ENCODE measurements at regions not wholly inside any gene's neighbourhood (a gene's known extent, or its start where the extent isn't known, plus 50 kb on each side); places are given as distances from the start of the nearest gene placed in this dataset.
"Not testable (repeated sequence)": the region's sequence is repeated elsewhere in the genome, so short reads cannot be mapped to it uniquely, and the experiment has no call there.

DNA sequence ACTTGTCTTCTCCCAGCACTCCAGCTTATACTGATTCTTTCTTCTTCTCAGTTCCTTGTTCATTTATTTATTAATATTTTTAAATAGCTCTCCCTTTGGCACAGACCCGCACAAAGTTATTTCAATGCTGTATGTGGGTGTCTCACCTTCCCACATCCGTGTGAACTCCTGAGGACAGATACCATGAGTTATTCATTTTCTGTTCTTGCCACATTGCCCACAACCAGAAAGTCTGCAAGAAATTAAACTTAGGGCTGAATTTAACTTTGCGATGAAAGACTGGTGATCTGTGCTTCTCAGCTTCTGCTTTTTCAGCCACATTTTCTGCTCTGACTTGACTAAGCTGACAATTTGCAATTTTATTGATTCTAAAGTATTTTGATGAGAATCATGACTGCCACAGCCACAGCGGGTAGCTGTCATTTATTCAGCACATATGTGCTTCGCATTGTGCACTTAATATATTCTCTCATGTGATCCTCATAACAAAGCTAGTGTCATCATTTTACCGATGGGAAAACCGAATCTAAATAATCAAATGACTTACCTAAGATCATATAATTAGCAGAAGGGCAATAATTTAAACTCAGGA is 569.8 kb downstream of the EDEM1 start:
- DNase-seq: no peak

DNA sequence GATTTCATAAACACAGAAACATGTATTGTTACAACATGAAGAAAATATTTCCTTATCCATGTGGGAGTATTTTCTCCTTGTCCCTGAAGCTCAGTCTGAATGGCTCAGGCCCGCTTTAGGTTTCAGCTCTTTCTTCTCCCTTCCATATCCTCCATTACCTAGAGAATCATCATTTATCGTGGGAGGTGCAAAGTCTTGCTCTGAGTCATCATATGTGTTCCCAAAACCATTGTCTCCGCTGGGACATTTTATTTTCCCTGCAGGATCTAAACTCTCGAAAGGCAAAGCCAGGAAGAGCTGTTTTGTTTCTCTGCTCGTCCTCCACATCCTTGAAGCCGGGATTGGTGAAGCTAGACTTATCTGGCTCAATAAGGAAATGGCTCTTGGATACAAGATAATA is 571.2 kb downstream of the EDEM1 start:
- peak; percentile 31 for DNase-seq

DNA sequence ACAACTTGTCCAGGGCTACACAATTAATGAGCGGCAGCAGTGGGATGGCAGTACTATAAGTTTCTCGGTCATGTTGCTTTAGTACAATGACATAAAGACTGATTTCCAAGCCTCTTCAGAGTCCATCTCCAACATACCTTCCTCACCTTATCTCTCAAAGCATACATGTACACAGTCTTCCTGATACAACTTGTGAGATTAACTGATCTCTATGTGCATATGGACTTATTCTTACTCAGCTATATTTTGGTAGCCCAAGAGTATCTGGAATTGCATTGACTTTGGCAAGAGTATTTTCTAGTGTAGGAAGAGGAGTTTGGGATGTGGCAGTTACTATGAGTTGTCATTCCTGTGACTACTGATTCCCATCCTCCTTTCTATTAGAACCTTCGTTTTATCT is 575.0 kb downstream of the EDEM1 start:
- DNase-seq: no peak

DNA sequence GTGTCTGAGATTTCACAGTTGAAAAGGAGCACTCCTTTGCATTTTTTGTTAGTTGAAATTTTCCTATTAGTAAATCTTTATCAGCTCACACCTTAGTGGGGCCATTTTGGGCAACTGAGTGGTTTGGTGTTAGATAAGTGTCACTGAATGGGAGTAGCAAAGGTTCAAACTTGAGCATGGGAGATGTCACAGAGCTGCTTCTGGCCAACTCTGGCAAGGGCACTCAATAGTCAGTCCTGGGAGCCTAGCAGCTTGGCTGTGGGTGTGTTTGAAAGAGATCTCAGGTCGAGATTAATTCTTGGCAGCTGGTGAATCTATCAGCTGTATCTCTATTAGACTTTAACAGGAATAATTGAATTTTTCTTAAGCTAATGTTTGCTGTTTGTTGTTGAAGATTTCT is 579.3 kb downstream of the EDEM1 start:
- no peak for DNase-seq

DNA sequence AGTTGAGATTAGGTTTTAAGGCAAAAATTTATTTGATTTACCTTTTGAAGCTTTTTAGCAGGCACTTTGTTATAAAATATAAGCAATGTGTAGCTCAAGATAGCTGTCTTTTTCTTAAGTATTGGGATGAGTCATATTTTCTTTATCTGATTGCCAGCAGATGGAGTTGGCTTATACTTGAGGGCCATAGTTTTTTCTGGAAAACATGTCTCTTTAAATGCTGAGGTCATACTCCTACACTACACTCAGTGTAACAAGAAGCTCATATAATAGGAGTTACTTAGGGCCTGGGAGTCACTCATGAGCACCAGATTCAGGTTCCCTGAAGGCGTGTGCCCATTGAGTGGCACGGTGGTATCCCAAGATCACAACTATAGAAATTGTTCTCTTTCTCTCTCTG is 579.8 kb downstream of the EDEM1 start:
- DNase-seq: no peak

DNA sequence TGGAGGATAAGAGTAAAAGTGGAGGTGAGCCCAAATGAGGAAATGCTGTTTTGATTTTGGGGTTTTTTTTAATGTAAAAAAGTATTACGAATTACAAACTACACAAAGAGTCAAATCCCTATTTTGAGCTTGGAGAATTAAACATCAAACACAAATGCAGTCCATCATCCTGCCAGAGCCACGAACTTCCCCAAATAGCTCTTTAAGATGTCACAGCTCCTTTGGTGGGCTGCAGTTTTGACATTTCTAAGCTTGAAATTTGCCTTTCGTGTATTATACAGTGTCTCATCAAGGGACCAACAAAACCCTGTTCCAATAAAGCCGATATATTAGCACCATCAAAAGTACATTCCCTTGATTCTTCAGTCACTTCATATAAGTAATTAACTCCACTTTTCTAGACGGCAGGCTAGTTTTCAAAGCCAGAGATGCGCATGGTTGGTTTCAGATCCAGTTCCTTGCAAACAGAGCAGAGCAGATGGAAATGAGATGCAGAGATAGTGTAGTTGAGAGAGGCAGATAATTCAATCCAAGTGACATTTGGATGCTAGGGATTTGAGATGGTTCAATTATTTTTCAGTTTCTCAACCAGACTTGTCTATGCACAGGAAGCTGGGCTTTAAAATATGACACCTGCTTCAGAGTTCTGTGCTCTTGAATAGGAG is 580.9 kb downstream of the EDEM1 start:
- DNase-seq: no peak

DNA sequence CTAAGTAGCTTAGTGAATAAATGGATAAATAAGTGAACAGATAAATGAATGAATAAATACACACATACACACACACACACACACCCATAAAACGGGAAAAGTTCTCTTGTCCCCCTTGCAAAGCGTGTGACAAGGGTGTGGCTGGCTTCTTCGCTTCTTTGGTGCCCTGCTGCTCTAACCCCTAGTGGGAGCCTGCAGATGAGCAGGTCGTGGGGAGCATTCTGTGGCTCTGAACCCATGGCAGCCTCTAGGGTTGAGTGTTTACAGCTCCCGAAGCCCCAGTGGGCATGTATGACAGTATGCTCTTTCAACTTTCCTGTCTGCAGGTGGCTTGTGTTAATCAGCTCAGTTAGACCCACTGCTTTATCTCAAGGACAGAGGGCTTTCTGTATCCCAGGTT is 582.3 kb downstream of the EDEM1 start:
- DNase-seq: no peak

DNA sequence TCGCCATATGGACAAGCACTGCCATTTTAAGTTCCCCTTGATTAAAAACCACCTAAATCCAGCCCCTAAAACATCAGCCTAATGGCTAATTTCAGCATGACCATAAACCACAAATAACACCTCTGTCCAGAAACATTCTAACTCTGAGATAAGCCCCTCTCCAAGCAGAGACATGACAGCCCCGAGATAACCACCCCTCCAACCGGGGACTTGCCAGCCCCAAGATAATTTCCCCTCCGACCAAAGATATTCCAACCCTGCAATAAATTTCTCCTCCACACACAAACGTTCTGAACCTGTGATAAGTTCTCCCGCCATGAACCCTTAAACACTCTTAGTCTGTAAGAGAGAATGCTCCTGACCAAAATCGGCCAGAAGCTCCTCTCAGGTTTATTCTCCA is 586.8 kb downstream of the EDEM1 start:
- no peak for DNase-seq

DNA sequence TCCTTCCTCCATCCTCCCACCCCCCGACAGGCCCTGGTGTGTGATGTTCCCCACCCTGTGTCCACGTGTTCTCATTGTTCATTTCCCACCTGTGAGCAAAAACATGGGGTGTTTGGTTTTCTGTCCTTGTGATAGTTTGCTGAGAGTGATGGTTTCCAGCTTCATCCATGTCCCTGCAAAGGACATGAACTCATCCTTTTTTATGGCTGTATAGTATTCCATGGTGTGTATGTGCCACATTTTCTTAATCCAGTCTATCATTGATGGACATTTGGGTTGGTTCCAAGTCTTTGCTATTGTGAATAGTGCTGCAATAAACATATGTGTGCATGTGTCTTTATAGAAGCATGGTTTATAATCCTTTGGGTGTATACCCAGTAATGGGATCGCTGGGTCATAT is 587.6 kb downstream of the EDEM1 start:
- DNase-seq: not testable (repeated sequence)

DNA sequence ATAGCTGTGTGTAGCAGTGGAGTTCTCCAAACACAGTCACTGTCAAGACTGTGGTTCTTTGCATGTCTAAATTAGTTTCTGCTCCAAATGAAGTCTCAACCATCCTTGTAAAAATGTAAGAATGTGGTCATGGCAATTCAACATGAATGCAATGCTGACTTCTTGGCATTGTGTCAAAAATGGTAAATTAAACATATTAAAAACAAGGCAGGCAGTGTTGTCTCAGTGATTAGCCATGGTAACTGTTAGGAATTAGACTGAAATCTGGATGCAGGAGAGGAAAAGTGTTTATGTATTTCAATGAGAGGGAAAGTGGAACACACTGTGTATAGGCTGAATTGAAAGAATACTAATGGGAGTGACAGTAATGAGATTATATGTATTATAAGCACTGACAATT is 597.2 kb downstream of the EDEM1 start:
- DNase-seq: no peak

DNA sequence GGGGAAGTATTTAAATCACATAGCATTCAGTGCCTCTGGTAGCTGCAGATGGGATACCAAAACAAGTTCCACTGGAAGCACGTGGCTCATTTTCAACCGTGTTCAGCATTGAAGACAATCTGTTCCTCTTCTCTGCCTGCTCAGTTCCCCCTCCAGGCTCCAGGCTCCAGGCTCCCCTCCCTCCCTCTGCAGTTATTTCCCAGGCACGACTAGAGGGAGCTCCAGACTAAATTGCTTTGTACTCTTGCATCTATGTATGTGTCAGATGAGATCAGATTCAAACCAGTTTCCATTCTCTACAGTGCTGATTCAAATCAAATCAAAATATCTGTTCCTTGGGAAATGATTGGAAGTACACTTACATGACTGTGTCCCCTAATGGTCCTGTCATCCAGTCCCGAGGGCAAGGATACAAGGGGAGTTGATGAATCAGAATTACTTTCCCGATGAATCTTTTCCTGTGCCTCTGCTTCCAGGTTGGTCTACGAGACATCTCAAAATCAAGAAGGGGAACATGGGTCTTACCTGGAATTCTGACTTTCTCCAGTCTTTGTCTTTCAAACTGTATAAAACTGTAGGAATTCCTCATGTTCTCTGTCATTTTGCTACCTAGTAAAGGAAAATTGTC is 600.5 kb downstream of the EDEM1 start:
- peak; percentile 42 for DNase-seq

DNA sequence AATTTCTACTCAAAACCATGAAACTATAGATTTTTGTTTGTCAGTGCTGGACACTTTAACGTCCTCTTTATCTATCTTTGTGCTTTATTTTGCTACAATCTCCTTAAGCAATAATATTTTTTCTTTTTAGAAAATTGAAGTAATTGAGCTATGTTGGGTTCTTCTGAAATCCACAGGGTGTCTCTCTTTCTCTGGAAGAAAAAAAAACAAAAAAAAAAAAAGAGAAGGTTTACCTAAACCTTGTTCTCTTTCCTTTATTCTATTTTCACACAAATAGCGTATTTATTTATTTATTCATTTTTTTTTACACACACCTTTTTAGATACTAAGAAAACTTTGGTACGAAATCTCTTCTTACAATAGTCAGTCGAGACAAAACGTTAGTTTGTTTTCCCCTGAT is 601.0 kb downstream of the EDEM1 start:
- DNase-seq: no peak

DNA sequence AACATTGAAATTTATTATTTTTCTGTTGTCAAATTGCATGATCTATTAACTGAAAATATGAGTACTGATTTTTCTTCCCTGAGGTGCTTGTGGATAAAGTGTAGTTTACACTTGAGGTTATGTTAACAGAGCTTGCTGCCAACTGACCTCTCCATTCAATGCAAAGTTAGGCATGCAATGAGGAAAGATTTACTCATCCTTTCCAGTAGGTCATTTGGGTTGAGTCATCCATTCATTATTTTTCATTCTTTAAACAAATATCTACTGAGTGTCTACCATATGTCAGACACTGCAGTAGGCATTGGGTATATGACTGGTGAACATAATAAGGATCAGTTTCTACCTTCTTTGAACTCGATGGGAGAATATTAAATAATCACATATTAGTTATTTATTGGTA is 604.1 kb downstream of the EDEM1 start:
- no peak for DNase-seq

DNA sequence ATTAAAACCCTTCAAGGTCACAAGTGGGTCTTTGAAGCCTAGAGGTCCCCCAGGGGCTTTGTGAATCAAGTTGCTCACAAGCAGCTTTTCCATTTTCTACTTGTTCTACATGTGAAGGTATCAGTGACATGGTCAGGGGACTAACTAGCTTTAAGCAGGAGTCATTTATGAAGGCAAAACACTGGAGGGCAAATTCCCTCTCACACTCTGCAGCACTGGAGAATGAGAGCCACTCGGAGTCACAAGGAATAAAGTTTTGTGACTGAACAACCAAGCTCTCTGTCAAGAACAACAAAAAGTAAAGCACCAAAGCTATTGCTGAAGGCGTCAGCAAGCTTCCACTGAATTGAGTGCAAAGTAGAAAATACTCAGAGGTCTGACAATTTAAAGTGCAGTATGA is 609.0 kb downstream of the EDEM1 start:
- no peak for DNase-seq

DNA sequence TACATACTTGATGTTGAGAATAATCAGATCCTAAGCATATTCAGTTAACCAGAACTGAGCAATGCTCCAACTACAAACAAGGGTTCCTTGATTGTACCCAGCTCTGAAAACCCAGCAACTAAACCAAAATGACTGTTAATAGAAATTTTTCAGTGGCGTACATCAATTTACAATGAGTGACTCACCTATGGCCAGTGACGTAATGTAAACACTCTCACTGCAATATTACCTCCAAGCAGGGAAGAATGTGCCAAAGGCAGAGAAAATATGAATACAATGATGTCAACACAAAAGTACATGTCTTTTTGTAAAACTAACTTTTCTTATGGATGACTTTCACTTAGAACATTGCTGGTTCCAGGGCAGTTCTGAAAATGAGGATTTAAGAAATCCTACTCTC is 611.3 kb downstream of the EDEM1 start:
- no peak for DNase-seq

DNA sequence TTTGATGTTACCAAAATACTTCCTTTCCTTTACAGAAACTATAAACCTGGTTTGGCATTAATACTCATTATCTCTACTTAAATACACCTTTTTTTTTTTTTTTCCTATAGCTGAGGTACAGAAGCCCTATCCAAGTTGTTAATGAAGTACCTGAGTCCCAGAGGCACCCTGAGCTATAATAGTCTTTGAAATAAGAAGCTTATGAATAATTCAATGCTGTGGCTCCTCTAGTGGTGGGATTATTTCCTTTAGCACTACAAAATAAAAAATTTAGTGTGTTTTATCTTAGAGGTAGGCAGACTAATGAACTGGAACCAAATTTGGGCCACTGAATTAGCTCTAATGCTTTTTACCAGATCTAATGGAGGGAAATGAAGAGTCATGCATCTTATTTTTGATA is 611.9 kb downstream of the EDEM1 start:
- no peak for DNase-seq

DNA sequence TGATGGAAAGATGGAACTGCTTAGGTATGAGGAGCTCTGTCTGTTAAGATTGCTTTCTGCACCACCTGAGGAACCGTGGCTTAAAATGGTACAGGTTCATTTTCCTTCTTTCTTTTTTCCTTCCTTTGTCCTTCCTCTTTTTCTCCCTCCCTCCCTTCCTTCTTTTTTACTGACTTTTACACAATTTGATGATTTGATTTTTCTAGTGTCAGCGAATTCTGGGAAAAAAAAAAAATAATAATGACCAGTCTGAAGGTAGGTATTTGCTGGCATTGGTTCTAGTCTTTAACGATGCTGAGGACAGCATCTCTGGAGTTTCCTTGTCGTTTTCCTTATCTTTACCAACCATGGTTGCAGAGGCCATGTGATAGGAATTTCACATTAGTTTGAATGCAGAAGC is 613.5 kb downstream of the EDEM1 start:
- no peak for DNase-seq

DNA sequence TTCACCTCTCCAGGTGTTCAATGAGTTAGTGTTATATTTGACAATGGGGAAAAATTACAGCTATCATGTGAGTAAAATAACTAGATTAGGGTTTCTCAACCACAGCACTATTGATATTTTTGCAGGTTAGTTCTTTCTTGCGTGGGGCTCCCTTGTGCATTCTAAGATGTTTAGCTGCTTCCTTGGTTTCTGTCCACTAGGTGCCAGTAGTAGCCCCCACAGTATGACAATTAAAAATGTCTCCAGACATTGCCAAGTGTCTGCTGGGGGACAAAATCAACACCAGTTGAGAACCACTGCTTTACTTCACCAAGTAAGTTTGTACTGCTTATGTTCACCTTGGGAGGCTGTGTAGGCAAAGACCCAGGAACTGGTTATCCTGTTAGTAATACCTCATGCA is 618.7 kb downstream of the EDEM1 start:
- no peak for DNase-seq

DNA sequence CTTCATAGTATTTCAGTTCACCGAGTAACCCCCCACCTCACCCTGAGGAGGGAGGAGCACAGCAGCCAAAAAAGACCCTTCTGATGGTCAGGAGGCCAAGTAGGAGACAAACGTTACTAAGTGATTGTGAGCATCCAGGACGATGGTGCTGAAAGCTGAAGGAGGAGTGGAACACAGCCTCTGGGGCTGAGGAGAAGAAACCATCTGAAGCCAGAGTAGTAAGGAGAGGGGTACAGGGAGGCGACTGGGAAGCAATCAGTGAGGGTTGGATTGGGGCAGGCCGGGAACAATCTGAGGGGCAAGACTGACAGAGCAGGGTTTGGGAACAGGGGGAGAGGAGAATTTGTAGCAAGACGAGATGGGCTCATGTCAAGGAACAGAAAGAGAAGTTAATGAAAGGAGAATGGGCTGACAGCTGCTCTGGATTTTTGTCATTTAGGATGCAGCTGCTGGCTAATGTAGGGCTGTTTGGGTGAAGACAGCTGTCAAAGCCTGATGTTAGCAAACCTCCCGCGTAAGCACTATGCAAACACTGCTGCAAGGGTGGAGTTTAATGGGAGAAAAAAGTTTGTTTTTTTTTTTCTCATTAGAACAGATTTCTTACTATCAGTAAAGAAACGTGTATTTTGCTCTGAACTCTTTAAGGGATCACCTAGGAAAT is 622.2 kb downstream of the EDEM1 start:
- no peak for DNase-seq

DNA sequence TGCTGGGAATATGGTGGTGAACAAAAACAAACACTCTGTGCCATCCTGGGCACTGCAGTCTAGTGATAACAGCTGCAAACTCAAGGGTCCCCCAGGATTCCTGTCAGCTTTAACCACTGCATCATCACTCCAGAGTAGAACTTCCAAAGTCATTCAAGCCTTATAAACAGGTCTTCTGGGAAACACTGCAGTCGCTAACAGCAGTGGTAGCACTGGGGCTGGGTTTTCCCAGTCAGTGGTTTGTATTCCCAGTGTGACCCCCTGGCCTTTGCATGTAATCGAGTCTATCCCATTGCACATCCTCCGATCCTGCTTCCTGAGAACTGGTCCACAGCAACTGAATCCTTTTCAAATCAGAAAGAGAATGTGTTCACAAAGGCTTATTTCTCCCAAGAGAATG is 623.5 kb downstream of the EDEM1 start:
- DNase-seq: no peak

DNA sequence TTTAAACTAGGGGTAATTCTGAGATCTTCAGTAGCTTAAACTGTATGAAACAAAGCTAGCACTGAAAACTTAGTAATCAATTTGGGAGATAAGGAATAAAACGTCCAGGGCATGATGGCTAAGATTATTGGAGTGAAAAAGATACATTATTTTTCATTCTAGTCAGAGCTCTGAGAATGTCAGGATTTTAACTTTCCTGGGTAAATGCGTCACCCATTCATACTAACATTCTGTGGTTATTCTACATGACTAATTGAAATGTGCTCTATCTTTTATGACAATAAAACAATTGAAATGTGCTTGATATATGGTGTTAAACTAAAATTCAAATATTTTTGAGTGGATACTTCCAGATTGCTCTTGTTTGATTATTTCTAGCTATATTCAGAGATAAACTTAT is 626.0 kb downstream of the EDEM1 start:
- no peak for DNase-seq

DNA sequence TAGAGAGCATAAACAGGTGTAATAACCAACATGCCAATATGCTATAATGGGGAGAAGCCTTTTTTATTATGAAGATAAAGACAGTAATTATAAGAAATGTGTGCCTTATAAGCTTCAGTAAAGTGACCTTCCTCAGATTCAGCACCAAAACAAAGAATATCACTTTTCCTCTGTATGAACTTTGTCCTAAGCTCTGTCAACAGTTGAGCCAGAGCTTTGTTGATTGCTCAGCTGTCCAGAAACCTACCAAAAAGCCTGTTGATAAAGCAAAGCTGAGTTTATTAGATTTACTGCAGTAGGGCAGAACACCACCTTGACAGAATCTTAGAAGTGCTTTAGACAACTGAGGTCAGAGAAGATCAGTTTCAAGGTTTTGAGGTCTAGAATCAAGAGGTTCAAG is 635.3 kb downstream of the EDEM1 start:
- DNase-seq: no peak

DNA sequence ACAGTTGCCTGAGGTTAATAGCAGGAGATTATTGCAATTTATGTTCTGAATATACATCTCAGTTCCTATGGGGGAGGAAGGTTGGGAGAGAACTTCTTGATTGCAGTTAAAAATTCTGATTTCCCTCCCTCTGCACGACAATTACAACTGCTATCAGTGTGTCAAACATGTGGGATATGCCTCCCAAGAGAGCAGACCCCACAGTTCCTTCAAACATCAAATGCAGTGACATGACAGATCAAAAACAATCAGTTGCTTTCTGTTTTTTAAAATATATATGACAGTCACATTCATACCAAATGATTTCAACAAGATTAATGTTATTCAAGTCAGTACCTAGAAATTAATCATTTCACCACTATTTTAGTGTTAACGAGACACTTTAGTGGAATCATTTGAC is 639.0 kb downstream of the EDEM1 start:
- no peak for DNase-seq

DNA sequence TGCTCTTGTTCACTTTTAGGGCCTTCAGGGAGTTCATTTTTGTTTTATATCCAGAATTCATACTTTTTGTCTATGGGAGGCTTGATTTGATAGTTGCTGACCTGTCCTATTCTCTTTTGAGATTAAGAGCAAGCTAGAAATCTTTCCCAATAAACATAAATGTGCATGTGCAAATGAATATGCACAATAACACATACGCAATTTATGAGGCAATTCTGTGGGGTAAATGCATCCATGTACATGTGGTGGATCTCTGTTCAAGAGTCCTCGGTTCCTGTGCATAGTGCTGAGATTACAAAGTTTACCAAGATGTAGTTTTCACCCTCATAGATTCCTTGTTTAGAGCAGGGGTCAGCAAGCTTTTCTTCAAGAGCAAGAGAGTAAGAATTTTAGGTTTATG is 640.7 kb downstream of the EDEM1 start:
- DNase-seq: no peak

Measured in occipital lobe (tissue), 1 donor.